ENCODE measurements at regions not wholly inside any gene's neighbourhood (a gene's known extent, or its start where the extent isn't known, plus 50 kb on each side); places are given as distances from the start of the nearest gene placed in this dataset.

- H3K9ac ChIP-seq: no peak overlapping the region
- H3K27me3 ChIP-seq (ENCODE audit: insufficient read depth): no peaks in the 10 kb centered on the region
- no peak for TF ChIP-seq SIN3A (IDR thresholded peaks at IDR 0.05; ENCODE audit: borderline replicate concordance, low read depth, low read length)
- TF ChIP-seq POLR2AphosphoS5 (IDR thresholded peaks at IDR 0.05; ENCODE audit: low read depth, low read length): no peak
- no peak for TF ChIP-seq YY1 (IDR thresholded peaks at IDR 0.05; ENCODE audit: low read depth)
- no peak for TF ChIP-seq EZH2phosphoT487 (IDR thresholded peaks at IDR 0.05; ENCODE audit: borderline replicate concordance, low read depth)
- no peak for TF ChIP-seq NFIC (IDR thresholded peaks at IDR 0.05; ENCODE audit: borderline replicate concordance)
- TF ChIP-seq ZBTB33 (IDR thresholded peaks at IDR 0.05; ENCODE audit: borderline replicate concordance, low read depth): no peak
- no peak for TF ChIP-seq RAD21 (IDR thresholded peaks at IDR 0.05; ENCODE audit: low read length)
- TF ChIP-seq REST (IDR thresholded peaks at IDR 0.05; ENCODE audit: low read depth, low read length): no peak
- TF ChIP-seq NRF1 (IDR thresholded peaks at IDR 0.05; ENCODE audit: low read depth, low read length): no peak
- no peak for TF ChIP-seq FOXJ3 (CRISPR knock-in tag; IDR thresholded peaks at IDR 0.05)
- no peak for TF ChIP-seq FOSL2 (IDR thresholded peaks at IDR 0.05; ENCODE audit: borderline replicate concordance, low read depth)
- no peak for TF ChIP-seq TEAD4 (IDR thresholded peaks at IDR 0.05; ENCODE audit: borderline replicate concordance, insufficient read depth)
- no peak for TF ChIP-seq EP300 (IDR thresholded peaks at IDR 0.05; ENCODE audit: borderline replicate concordance in 1 of 2, low read depth in 1 of 2, low read length in 1 of 2)
- no peak for TF ChIP-seq CTCF (IDR thresholded peaks at IDR 0.05)
- TF ChIP-seq RCOR1 (IDR thresholded peaks at IDR 0.05; ENCODE audit: low read length): no peak
- no peak for TF ChIP-seq SMC3 (IDR thresholded peaks at IDR 0.05; ENCODE audit: low read depth, low read length)
- no peak for TF ChIP-seq TAF1 (IDR thresholded peaks at IDR 0.05; ENCODE audit: borderline replicate concordance, low read depth, low read length)
- TF ChIP-seq MAX (IDR thresholded peaks at IDR 0.05; ENCODE audit: low read depth): no peak
- no peak for TF ChIP-seq GABPA (IDR thresholded peaks at IDR 0.05; ENCODE audit: low read depth)
- H3K4me1 ChIP-seq (ENCODE audit: control insufficient read depth in 1 of 2, insufficient read depth in 2 of 2, low read depth in 1 of 2, low read length in 1 of 2): peaks cover 23 to 35% of the 10 kb centered on the region in 2 experiments
- H4K20me1 ChIP-seq (ENCODE audit: insufficient read depth): peaks cover 83% of the 10 kb centered on the region
- H3K36me3 ChIP-seq (replicated peaks in 1 of 2; ENCODE audit: control insufficient read depth in 1 of 2, insufficient read depth in 2 of 2, low read length in 1 of 2): peaks cover 11 to 29% of the 10 kb centered on the region in 2 experiments
- no peaks in the 10 kb centered on the region for H3K9me2 ChIP-seq
- ChIA-PET POLR2A (no interaction called here), CTCF (interaction anchor here (0.6 to 1.1 kb wide), 3 partner anchors 63 to 74 kb away, joined by 3 to 6 read pairs (median 5); no protein-coding TSS in a partner anchor)
- H3K27ac ChIP-seq (ENCODE audit: low read depth in 2 of 2, low read length in 1 of 2): peak overlapping the region in 1 of 2 experiments; percentile 15; a peak in 1 of 4 replicates
- H3K4me2 ChIP-seq: no peak overlapping the region
- WGBS (ENCODE audit: low lambda C conversion rate): 98% methylated on average over 2 of the region's 4 CpGs
- no peak overlapping the region for H2AFZ ChIP-seq (ENCODE audit: low read depth)
- no peaks in the 10 kb centered on the region for H3K9me3 ChIP-seq
- no peak overlapping the region for H3K4me3 ChIP-seq (ENCODE audit: low read depth in 2 of 2, low read length in 1 of 2)
- no peak for DNase-seq
- H3F3A ChIP-seq (replicated peaks; ENCODE audit: insufficient read depth): peaks cover 66% of the 10 kb centered on the region
- H3K79me2 ChIP-seq (ENCODE audit: insufficient read depth): peaks cover 78% of the 10 kb centered on the region
These were observed 83.4 kb downstream of the NAV1 start for GRCh38 chr1:201622353-201622752.
